Endothelial cell (in vitro differentiated cells): ENCODE measurements at regions not wholly inside any gene's neighbourhood (a gene's known extent, or its start where the extent isn't known, plus 50 kb on each side); places are given as distances from the start of the nearest gene placed in this dataset.

Source experiments
- DNase-seq: peaks from one replicate; pipeline ENCODE4 v3.0.0; 2021; ENCODE audit warnings: low spot score
- H3K27ac Mint-ChIP-seq: one replicate; pipeline ENCODE4 v1.8.0; 2021; ENCODE audit warnings: mixed read lengths, inconsistent platforms; ENCODE audit not compliant: unreplicated experiment
- H3K27me3 Mint-ChIP-seq: one replicate; pipeline ENCODE4 v1.8.0; 2021; ENCODE audit warnings: mild to moderate bottlenecking, moderate library complexity, mixed read lengths, inconsistent platforms; ENCODE audit not compliant: unreplicated experiment
- H3K36me3 Mint-ChIP-seq: one replicate; pipeline ENCODE4 v1.8.0; 2021; ENCODE audit warnings: mild to moderate bottlenecking, low read depth, mixed read lengths, inconsistent platforms; ENCODE audit not compliant: unreplicated experiment
- H3K4me1 Mint-ChIP-seq: one replicate; pipeline ENCODE4 v1.8.0; 2021; ENCODE audit warnings: mild to moderate bottlenecking, mixed read lengths, inconsistent platforms; ENCODE audit not compliant: unreplicated experiment
- H3K4me3 Mint-ChIP-seq: one replicate; pipeline ENCODE4 v1.8.0; 2021; ENCODE audit warnings: mild to moderate bottlenecking, mixed read lengths, inconsistent platforms; ENCODE audit not compliant: unreplicated experiment
- H3K9me3 Mint-ChIP-seq: one replicate; pipeline ENCODE4 v1.8.0; 2021; ENCODE audit warnings: mixed read lengths, inconsistent platforms; ENCODE audit not compliant: unreplicated experiment
- TF ChIP-seq, protein P1 (sequence below): fragments of 200-600 bp; sonication (generic); IDR thresholded peaks from one replicate; pipeline ENCODE4 v1.5.0; 2021; ENCODE audit warnings: antibody characterized with exemption; ENCODE audit not compliant: unreplicated experiment

DNA sequence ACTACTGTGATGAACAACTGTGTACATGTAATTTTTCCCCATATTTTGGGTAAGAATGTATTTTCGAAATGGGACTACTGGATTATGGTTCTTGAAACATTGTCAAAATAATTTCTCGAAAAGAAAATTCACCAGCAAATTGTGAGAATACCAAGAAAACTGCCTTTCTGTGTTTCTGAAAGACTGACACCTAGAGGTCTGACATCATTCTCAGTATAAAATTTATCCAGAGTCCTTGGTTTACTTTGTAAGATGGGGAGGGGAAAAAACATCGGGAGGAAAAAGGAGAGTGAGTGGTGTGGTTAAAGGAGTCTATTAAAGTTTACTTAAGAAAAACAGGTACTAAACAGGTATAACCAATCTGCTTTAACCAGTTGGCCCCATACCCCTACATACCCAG is 149.2 kb downstream of the CEP120 start:
- Mint-ChIP-seq H3K27me3 (no peaks in the 10 kb centered on the region), H3K9me3 (no peaks in the 10 kb centered on the region), H3K4me1 (no peaks in the 10 kb centered on the region), H3K4me3 (no peak overlapping the region), H3K27ac (no peak overlapping the region), H3K36me3 (no peaks in the 10 kb centered on the region)
- DNase-seq: no peak
- TF ChIP-seq, protein P1, sequence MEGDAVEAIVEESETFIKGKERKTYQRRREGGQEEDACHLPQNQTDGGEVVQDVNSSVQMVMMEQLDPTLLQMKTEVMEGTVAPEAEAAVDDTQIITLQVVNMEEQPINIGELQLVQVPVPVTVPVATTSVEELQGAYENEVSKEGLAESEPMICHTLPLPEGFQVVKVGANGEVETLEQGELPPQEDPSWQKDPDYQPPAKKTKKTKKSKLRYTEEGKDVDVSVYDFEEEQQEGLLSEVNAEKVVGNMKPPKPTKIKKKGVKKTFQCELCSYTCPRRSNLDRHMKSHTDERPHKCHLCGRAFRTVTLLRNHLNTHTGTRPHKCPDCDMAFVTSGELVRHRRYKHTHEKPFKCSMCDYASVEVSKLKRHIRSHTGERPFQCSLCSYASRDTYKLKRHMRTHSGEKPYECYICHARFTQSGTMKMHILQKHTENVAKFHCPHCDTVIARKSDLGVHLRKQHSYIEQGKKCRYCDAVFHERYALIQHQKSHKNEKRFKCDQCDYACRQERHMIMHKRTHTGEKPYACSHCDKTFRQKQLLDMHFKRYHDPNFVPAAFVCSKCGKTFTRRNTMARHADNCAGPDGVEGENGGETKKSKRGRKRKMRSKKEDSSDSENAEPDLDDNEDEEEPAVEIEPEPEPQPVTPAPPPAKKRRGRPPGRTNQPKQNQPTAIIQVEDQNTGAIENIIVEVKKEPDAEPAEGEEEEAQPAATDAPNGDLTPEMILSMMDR: no peak

DNA sequence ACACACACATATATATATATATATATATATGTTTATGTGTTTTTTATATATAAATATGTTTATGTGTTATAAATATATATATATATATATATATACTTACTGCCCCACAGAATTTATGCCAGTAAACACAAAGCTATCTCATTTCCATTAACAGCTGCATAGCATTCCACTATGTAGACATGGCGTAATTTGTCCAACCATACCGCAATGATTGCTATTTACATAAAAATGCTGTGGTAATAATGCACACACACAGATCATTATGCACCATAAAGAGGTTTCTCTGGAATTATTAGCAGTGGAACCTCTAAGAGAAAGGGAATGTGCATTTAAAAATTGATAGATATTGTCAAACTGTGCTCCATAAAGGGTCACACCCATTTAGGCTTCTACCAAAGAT is 150.1 kb downstream of the CEP120 start:
- H3K27ac Mint-ChIP-seq: no peak overlapping the region
- H3K36me3 Mint-ChIP-seq: no peaks in the 10 kb centered on the region
- no peaks in the 10 kb centered on the region for H3K4me1 Mint-ChIP-seq
- DNase-seq: no peak
- TF ChIP-seq, protein P1: no peak
- H3K9me3 Mint-ChIP-seq: no peaks in the 10 kb centered on the region
- H3K4me3 Mint-ChIP-seq: no peak overlapping the region
- no peaks in the 10 kb centered on the region for H3K27me3 Mint-ChIP-seq

DNA sequence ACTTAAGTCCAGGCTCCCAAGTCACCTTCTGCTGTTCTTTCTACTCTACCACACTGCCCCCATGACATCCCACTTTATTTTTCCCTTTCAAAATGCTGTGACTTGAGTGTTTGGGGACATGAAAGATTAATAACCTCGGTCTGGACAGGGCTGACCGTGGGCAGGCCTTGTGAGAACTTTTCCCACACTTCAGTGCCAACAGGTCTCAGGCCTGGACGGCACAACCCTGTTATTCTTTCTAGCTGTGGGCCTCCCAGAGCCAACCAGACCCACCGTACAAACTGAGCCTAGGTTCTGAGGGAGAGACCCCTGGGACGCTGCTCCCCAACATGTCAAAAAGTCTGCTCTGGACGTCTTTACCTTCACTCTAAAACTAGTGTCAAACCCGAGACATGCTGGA is 153.4 kb downstream of the CEP120 start:
- Mint-ChIP-seq H3K27me3 (no peaks in the 10 kb centered on the region), H3K4me3 (no peak overlapping the region), H3K9me3 (no peaks in the 10 kb centered on the region), H3K27ac (no peak overlapping the region), H3K36me3 (no peaks in the 10 kb centered on the region), H3K4me1 (no peaks in the 10 kb centered on the region)
- DNase-seq: no peak
- TF ChIP-seq, protein P1: no peak

DNA sequence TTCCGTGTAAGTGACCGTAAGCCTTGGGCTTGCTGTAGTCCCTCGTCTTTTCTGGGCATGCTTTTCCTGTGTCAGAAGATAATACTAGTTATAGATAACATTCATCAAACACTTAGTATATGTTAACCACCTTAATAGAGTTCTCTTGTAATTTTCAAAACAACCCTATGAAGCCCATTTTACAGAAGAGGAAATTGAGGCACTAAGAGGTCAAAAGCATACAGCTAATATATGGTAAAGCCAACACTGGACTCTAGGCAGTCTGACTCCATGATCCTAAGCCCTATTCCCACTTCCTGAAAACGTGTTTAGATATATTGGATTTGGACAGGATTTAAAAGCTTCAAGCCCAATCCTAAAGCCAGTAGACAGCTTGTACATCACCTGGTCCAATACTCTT is 153.8 kb downstream of the CEP120 start:
- no peaks in the 10 kb centered on the region for H3K9me3 Mint-ChIP-seq
- no peaks in the 10 kb centered on the region for H3K27me3 Mint-ChIP-seq
- no peaks in the 10 kb centered on the region for H3K4me1 Mint-ChIP-seq
- DNase-seq: no peak
- H3K36me3 Mint-ChIP-seq: no peaks in the 10 kb centered on the region
- no peak overlapping the region for H3K4me3 Mint-ChIP-seq
- no peak overlapping the region for H3K27ac Mint-ChIP-seq
- TF ChIP-seq, protein P1: no peak

DNA sequence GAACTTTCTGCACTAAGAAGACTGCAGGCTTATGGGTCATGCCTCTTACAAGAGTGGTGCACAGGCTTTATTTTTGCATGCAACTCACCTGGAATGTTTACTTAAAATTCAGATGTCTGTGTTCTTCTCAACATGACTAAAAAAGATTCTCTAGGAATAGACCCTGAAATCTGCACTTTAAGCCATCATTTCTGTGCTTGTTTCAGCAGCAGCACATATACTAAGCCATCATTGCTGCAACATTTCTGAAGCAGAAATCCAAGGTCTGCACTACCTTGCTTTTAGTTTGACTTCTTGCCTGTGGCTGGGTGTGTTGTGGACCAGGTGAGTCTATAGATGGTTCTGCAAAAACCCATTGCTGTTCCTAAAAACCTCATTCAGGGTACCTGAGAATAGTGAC is 156.8 kb downstream of the CEP120 start:
- Mint-ChIP-seq H3K36me3 (no peaks in the 10 kb centered on the region), H3K4me3 (no peak overlapping the region), H3K4me1 (no peaks in the 10 kb centered on the region)

More for the DNA sequence above, 156.8 kb downstream of the CEP120 start:
- TF ChIP-seq, protein P1: no peak
- H3K27ac Mint-ChIP-seq: no peak overlapping the region
- no peaks in the 10 kb centered on the region for H3K27me3 Mint-ChIP-seq
- H3K9me3 Mint-ChIP-seq: no peaks in the 10 kb centered on the region
- no peak for DNase-seq
